NCI-H345 treated with DMSO at 0.1 percent for 48 hours (cell line): ENCODE measurements at regions not wholly inside any gene's neighbourhood (a gene's known extent, or its start where the extent isn't known, plus 50 kb on each side); places are given as distances from the start of the nearest gene placed in this dataset.
"Not testable (repeated sequence)": the region's sequence is repeated elsewhere in the genome, so short reads cannot be mapped to it uniquely, and the experiment has no call there.

Experiments
- DNase-seq: peaks from one replicate; lab custom pipeline; 2025; ENCODE audit not compliant: unreplicated experiment; lab: John Stamatoyannopoulos, UW

DNA sequence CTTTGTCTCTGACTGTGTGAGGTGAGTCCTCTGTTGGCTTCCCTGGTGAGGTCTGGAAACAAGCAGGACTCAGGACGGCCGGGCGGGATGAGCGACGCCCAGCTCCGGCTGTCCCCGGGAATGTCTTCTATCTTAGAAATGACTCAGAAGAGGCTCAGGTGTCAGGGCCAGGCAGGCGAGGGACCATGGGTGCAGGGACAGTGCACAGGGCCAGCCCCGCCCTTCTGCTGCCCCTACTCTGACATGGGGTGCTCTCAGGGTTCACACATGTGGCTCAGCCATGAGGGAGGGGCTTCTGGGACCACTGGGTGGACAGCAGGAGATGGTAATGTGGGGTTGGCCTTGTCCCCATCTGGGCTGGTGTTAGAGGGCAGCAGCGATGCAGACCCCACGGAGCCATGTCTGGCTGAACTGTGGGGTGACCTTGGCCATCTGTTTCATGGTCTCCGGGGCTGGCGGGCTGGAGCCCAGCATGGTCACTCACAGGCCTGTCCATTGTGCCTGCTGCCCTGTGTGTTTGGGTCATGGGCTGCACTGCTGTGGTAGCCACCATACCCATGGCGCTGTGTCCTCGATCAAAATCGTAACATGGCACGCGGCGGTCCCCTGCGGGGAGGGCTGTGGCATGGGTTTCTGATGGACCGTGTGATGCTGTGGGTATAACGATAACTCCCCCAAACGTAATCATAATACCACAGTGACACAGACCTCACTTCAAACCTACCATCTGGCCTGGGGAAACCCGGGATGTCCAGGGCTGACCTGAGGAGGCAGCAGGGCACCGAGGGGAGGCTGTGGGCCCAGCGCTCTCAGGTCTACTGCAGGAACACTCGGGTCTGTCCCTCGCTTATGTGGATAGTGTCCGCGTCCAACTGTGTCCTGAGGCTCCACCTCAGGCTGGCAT, 368.8 kb downstream of the TMEM121 start:
- DNase-seq = no peak

DNA sequence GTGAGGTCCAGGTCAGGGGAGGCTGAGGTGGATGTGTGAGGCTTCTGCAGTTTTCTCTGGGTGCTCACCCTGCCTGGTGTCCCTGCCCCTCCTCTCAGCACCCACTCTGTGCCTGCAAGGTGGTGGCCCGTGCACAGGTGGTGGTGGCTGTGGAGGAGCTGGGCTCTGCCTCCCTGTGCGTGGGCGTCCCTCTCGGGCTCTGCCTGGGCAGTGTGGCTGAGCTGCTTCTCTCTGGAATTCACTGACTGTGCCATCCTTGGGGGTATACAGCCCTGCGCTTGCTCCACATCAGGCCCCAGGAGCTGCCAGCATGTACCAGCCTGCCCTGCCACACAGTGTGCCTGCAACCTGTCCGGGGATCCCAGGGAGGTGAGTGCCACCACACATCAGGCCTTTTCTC, 369.8 kb downstream of the TMEM121 start:
- DNase-seq = not testable (repeated sequence)

DNA sequence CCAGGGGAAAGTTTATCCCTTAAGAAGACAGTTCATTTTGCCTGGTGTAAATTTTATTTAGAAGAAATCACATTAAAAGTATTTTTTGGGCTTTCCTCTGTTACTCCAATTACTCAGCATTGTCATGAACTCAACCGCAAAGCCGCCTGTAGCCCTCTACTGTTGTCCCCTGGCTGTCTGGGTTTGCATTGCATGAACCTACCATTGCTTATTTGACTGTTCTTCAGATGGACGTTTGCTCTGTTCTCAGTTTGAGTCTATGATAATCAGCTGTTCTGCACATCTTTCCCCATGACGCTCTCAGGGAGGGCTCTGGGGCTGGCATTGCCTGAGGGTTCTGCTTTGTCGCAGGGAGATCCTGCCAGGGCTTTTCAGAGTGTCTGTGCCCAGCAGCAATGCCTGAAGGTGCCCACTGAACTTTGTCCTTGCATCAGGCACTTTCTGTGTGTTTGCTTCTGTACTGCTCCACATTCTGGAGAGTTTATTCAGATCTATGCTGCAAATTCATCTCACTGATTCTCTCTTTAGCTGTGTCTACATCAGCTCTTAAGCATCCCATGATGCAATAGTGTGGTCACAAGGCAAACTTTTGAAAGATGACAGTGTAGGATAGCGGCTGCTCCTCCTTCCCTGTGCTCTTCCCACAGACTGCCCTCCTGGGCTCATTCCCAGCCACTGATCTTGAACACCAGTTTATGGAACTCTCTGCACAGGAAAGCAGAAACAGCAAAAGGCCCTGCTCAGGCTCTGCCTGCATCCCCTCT, 370.8 kb downstream of the TMEM121 start:
- not testable (repeated sequence) for DNase-seq

DNA sequence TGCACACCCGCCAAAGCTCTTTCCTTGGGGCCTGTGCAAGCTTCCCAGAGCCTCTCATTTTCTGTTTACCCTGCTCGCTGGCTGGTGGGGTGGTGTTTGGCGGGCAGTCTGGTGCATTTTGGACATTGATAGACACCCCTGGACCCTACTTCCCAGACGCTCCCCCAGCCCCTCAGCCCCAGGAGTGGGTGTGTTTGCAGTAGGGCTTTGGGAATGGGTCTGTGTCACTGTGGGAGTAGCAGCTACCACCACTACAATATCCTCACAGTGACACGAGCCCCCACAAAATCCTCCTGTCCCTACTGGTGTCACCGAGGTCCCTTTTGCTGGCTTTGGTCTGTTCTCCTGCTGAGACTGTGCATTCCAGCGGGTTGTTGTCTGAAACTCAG, 371.3 kb downstream of the TMEM121 start:
- no peak for DNase-seq

DNA sequence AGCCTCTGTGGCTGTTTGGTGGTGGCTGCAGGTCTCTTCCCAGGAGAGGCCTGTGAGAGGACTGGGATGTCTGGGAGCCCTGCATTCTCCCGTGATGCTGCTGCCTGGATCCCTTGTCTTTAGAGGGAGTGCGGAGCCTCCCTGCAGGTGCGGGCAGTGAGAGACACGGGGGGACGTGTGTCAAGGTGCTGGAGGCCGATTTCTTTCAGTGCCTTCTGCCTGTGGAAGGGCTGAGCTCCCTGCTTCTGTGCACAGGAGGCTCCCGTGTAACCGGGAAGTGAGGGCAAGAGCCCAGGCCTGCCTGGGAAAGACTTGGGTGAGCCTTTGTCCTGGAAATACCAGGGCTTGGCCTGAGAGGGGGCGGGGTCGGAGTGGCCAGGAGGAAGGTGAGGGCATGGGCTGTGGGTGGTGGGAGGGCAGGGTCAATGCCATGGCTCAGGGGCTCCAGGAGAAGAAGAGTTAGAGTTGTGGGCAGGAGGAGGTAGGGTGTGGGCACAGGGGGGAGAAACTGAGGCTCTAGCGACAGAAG, 372.2 kb downstream of the TMEM121 start:
- no peak for DNase-seq

DNA sequence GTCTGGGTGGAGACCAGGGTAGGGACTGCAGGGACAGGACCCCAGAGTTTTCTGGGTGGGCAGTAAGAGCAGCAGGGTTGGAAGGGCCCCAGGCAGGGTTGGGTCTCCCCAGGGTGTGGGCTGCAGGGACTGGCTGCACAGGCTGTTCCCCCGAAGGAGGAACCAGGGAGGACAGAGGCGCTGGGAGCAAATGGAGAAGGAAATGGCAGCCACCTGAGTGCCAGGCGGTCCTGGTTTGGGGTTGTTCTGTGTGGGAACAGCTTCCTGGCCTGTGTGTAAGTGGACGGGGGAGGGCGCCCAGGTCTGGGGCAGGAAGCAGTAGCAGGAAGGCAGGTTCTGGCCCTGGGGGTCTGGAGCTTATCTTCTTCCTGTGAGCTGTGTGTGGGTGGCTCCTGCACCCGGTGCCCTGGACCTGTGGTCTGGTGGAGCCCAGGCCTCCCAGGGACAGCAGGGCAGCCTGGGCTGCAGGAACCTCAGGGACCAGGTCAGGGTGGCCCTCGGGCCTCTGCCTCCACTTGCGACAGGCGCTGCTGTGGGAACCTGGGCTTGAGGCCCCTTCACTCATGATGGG, 372.8 kb downstream of the TMEM121 start:
- DNase-seq = no peak

DNA sequence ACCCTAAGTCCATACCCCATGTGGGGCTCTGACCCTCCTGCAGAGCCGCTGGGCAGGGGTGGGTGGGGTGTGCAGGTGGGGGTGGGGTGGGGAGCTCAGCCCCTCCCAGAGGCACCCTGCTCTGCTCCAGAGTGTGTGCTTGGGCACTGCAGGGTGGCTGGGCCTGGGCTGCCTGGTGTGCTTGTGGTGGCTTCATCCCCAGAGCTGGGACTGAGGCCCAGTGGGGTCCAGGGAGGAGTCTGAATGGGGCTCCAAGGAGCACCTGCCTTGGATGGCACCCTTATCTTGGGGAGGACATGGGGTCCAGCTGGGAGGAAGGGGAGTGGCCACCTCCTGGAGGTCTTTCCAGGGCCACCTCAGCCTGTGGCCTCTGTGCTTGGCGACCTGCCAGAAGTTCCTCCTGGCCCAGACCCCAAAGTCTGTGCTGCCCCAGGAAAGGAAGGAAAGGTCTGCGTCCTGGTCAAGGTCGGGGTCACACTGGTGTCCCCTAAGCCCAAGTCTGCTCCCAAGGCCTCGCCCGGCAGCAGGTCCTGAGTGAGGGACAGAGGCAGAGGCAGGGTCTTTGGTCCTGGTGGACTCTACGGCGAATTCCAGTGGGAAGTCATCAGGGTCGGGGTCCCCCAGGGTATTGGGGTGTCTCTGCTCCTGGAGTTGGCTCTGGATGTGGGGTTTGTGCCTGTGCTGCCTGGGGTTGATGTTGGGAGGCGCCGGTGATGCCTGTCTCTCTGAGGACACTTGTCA, 373.4 kb downstream of the TMEM121 start:
- DNase-seq = no peak

DNA sequence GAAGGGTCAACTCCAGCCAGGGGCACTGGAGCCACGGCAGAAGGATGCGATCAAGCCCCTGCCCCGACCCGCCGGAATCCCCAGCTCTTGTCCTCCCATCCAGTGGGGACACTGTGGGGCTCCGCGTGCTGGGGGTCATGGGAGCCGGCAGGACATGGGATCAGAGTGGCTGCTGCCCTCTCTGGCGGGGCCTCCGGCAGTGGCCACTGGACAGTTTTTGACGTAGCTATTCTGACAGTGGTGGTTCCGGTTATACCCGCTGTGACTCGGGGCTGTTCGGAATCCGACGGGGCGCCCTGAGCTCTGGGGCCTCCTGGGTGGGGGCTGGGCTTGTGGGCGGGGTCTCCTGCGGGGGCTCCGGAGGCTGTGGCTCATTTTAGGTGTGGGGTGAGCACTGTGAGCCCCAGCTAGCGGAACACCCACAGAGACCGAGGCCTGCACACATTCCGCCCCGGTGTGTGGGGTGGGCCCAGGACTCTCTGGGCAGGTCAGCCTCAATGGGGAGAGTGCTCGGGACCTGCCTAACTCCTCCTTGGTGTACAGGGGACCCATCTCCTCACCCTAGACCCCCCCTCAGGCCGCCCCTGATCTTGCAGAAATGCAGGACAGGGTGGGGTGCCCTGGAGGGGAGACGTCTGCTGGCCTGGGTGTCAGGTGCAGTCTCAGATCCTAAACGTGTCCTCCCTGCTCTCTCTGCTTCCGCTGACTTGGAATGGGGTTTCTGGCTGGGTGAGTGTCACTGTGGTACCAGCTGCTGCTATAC, 374.2 kb downstream of the TMEM121 start:
- no peak for DNase-seq

DNA sequence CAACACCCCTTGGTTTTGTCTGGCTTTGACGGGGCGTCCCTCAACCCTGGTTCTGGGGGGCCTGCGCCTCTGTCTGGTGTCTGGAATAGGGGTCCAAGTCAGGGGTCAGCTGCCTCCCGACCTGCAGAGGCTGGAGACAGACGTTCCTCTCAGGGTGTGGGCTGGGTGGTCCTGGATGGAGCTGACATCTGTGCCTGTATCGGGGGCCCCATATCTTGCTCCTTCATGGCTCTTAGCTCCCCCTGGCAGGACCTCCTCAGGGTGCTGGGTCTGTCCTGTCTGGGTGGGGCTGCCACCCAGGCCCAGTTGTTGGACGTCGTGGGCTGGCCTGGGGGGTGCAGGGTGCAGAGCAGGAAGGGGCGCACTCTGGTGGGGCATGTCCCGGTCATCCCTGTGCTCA, 374.8 kb downstream of the TMEM121 start:
- DNase-seq = no peak

DNA sequence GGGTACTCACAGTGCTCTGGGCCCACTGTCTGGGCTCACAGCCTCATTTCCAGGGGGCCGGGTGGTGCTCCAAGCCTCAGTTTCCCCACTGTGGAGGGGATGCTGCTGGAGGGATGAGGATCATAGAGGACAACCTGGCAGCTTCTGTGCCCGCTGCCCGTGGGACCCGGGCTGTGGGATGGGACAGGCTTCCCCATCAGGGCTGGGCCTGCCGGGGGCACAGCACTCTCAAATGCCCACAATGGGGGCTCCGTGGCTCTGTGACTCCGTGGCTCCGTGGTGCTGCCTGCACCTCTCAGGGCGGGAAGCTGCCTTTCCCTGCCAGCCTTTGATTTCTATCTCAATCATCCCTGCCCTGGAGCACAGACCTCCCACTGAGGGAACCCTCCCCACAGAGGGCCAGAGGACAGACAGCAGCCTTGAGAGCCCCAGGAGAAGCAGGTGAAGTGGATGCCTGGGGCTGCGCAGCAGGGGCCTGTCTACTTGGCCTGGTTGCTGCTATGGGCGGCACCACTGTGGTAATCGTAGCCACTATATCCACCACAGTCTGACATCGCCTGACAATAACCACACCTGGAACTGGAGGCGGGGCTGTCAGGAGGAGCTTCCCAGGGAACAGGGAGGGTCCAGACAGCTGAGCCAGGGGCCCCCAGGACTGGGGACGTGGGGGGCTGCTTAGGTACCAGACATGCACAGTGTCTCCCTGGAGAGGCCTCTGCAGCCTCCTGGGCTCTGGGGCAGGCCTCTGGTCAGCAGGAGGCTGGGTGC, 375.9 kb downstream of the TMEM121 start:
- DNase-seq = no peak

DNA sequence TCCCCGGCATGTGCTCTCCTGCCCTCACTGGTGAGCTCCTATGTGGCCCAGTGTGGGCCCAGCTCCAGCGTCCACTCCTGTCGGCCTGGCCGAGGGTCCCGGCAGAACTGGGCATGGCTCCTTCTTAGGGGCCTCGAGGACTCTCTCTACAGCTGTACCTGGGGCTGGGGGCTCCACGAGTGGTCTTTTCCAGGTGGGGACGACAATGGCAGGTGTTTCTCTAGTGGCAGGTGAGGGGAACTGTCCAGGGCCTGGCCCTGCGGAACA, 376.4 kb downstream of the TMEM121 start:
- DNase-seq = not testable (repeated sequence)

DNA sequence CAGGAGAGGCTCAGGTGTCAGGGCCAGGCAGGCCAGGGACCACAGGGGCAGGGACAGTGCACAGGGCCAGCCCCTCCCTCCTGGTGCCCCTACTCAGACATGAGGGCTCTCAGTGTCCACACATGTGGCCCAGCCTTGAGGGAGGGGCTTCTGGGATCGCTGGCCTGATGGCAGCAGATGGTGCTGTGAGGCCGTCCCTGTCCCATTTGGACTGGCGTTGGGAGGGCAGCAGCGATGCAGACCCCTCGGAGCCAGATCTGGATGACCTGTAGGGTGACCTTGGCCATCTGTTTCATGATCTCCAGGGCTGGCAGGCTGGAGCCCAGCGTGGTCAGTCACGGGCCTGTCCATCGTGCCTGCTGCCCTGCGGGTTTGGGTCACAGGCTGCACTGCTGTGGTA, 377.6 kb downstream of the TMEM121 start:
- no peak for DNase-seq

DNA sequence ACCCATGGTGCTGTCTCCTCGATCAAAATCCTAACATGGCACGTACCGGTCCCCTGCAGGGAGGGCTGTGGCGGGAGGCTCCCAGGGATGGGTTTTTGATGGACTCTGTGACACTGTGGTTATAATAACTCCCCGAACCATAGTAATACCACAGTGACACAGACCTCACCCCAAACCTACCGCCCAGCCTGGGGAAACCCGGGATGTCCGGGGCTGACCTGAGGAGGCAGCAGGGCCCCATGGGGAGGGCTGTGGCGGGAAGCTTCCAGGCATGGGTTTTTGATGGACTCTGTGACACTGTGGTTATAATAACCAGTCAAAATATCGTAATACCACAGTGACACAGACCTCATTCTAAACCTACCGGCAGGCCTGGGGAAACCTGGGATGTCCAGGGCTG, 378.0 kb downstream of the TMEM121 start:
- no peak for DNase-seq

DNA sequence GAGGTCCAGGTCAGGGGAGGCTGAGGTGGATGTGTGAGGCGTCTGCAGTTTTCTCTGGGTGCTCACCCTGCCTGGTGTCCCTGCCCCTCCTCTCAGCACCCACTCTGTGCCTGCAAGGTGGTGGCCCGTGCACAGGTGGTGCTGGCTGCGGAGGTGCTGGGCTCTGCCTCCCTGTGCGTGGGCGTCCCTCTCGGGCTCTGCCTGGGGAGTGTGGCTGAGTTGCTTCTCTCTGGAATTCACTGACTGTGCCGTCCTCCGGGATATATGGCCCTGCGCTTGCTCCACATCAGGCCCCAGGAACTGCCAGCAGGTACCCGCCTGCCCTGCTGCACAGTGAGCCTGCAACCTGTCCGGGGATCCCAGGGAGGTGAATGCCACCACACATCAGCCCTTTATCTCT, 379.1 kb downstream of the TMEM121 start:
- DNase-seq = no peak

DNA sequence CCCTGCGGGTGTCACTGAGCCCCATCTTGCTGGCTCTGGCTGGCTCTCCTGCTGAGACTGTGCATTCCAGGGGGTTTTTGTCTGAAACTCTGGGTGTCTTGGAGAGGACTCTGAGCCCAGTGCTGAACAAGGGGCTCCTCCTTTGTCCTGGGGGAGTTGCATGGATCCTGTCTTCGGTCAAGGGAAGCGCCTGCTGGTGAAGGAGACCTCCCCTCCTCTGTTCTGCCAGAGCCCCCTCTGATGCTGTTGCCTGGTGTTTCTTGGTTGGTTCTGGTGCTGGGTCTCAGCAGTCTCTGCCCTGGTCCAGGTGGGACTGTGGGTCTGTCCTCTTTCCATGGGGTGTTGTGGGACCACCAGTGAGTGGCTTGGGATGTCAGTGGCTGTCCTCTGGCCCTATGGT, 380.9 kb downstream of the TMEM121 start:
- DNase-seq = no peak

DNA sequence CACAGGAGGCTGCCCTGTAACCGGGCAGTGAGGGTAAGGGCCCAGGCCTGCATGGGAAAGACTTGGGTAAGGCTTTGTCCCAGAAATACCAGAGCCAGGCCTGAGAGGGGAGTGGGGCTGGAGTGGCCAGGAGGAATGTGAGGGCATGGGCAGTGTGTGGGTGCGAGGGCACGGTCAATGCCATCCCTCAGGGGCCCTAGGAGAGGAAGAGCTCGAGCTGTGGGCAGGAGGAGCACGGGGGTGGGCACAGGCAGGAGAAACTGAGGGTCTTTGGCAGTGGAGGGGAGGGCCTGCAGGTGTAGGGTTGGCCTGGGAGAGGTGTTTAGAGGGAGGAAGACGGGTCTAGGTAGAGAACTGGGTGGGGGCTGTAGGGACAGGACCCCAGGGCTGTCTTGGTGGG, 381.6 kb downstream of the TMEM121 start:
- DNase-seq = no peak

DNA sequence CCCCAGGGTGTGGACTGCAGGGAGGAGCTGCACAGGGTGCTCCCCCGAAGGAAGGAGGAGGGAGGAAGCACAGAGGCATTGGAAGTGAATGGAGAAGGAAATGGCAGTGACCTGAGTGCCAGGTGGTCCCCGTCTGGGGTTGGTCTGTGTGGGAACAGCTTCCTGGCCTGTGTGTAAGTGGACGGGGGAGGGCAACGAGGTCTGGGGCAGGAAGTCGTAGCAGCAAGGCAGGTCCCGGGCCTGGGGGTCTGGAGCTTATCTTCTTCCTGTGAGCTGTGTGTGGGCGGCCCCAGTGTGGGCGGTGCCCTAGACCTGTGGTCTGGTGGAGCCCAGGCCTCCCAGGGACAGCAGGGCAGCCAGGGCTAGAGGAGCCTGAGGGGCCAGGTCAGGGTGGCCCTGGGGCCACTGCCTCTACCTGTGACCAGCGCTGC, 382.1 kb downstream of the TMEM121 start:
- DNase-seq = no peak

DNA sequence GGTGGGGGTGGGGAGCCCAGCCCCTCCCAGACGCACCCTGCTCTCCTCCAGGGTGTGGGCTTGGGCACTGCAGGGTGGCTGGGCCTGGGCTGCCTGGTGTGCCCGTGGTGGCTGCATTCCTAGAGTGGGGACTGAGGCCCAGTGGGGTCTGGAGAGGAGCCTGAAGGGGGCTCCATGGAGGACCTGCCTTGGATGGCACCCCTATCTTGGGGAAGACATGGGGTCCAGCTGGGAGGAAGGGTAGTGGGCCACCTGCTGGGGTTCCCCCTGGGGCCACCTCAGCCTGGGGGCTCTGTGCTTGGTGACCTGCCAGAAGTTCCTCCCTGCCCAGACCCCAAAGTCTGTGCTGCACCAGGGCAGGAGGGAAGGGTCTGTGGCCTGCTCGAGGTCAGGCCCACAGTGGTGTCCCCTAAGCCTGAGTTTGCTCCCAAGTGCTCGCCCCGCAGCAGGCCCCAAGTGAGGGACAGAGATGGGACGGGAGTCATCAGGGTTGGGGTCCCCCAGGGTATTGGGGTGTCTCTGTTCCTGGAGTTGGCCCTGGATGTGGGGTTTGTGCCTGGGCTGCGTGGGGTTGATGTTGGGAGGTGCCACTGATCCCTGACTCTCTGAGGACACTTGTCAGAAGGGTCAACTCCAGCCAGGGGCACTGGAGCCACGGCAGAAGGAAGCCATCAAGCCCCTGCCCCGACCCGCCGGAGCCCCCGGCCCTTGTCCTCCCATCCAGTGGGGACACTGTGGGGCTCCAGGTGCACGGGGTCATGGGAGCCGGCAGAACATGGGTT, 382.9 kb downstream of the TMEM121 start:
- no peak for DNase-seq

DNA sequence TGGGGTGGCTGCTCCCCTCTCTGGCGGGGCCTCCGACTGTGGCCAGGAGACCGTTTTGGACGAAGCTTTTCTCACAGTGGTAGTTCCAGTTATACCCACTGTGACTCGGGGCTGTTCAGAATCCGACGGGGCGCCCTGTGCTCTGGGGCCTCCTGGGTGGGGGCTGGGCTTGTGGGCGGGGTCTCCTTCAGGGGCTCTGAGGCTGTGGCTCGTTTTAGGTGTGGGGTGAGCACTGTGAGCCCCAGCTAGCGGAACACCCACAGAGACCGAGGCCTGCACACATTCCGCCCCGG, 383.4 kb downstream of the TMEM121 start:
- not testable (repeated sequence) for DNase-seq
